HCT116 (cell line): ENCODE measurements at regions not wholly inside any gene's neighbourhood (a gene's known extent, or its start where the extent isn't known, plus 50 kb on each side); places are given as distances from the start of the nearest gene placed in this dataset.

Source experiments
- ATAC-seq: fragments of 200-7000 bp; cut with Tn5 transposase; 2 replicates; pipeline ENCODE4 v1.9.1; 2020; ENCODE audit warnings: mild to moderate bottlenecking, moderate library complexity
- BruUV-seq: library from RNA; stranded (reverse); fragments of 400-500 nt; replicated peaks from 2 replicates; lab custom pipeline; 2021; lab: Mats Ljungman, UMichigan
- CTCF ChIA-PET: fragments of 300-600 bp; sonication (Branson Sonifier 250); formaldehyde crosslinking; loops from one replicate; lab custom pipeline; 2021; ENCODE audit warnings: antibody characterized with exemption; lab: Charles Lee
- POLR2A ChIA-PET: fragments of 300-600, 350-600 bp; sonication (Branson Sonifier 250); formaldehyde crosslinking; loops from one replicate; lab custom pipeline; 2021; ENCODE audit warnings: antibody characterized with exemption; lab: Charles Lee
- RAD21 ChIA-PET, 2 experiments: fragments of 300-600 bp; sonication (Branson Sonifier 250); formaldehyde crosslinking; loops; one replicate each; lab custom pipeline; 2023; ENCODE audit warnings: low total read pairs in 2 of 2; ENCODE audit not compliant: uncharacterized antibody in 2 of 2, unreplicated experiment in 2 of 2, low non-redundant PET in 1 of 2; lab: Charles Lee
- DNase-seq: peaks from one replicate; pipeline ENCODE4 v3.0.0-alpha.2; 2010; ENCODE audit warnings: low read depth, low spot score
- H2AFZ ChIP-seq: fragments of 200-600 bp; shearing (Covaris generic), sonication (generic); 2 replicates; pipeline ENCODE4 v1.6.1; 2017; ENCODE audit warnings: low read depth, mixed run types, mixed read lengths, antibody characterized with exemption, low read length; ENCODE audit not compliant: poor library complexity, severe bottlenecking
- H3K27ac ChIP-seq: 2 replicates; pipeline ENCODE4 v1.5.1; 2012; ENCODE audit warnings: low read depth, low read length
- H3K27me3 ChIP-seq: fragments of 200-600 bp; sonication (generic); 2 replicates; pipeline ENCODE4 v1.6.1; 2016; ENCODE audit warnings: mixed run types, low read length, mixed read lengths; ENCODE audit not compliant: insufficient read depth
- H3K36me3 ChIP-seq, 2 experiments: fragments of 200-500 bp in 1 of 2; fragments of 200-600 bp in 1 of 2; sonication (Bioruptor generic) in 1 of 2; sonication (generic) in 1 of 2; 2 replicates each; pipeline versions ENCODE4 v1.5.1 to v1.6.1; 2014 to 2016; ENCODE audit warnings: low read length in 2 of 2, inconsistent platforms in 1 of 2, mixed read lengths in 1 of 2, mixed run types in 1 of 2; ENCODE audit not compliant: insufficient read depth in 2 of 2, control insufficient read depth in 1 of 2
- H3K4me1 ChIP-seq, 2 experiments: fragments of 200-600 bp in 1 of 2; sonication (generic) in 1 of 2; 2 replicates each; pipeline versions ENCODE4 v1.5.1 to v1.6.1; 2012 to 2017; ENCODE audit warnings: low read length in 2 of 2, inconsistent platforms in 1 of 2, mild to moderate bottlenecking in 1 of 2, mixed read lengths in 1 of 2, mixed run types in 1 of 2, moderate library complexity in 1 of 2; ENCODE audit not compliant: insufficient read depth in 2 of 2, control insufficient read depth in 1 of 2
- H3K4me2 ChIP-seq: fragments of 200-600 bp; sonication (generic); 2 replicates; pipeline ENCODE4 v1.6.1; 2017; ENCODE audit warnings: mixed run types, low read length, mixed read lengths
- H3K4me3 ChIP-seq, 2 experiments: fragments of 200-600 bp in 1 of 2; sonication (generic) in 1 of 2; replicated peaks in 1 of 2; 2 replicates each; pipeline ENCODE4 v1.5.1; 2011 to 2016; ENCODE audit warnings: low read length in 2 of 2, control low read depth in 1 of 2, low read depth in 1 of 2, mild to moderate bottlenecking in 1 of 2, mixed read lengths in 1 of 2, mixed run types in 1 of 2
- H3K79me2 ChIP-seq: fragments of 200-600 bp; sonication (generic); 2 replicates; pipeline ENCODE4 v1.6.1; 2017; ENCODE audit warnings: mild to moderate bottlenecking, mixed run types, low read length, moderate library complexity, mixed read lengths; ENCODE audit not compliant: insufficient read depth
- H3K9ac ChIP-seq: fragments of 200-600 bp; sonication (generic); 2 replicates; pipeline ENCODE4 v1.6.1; 2016; ENCODE audit warnings: low read length, mixed read lengths
- H3K9me2 ChIP-seq: fragments of 200-600 bp; sonication (generic), shearing (Covaris generic); 2 replicates; pipeline ENCODE4 v1.6.1; 2017; ENCODE audit warnings: mixed run types, mild to moderate bottlenecking, moderate library complexity; ENCODE audit not compliant: insufficient read depth
- H3K9me3 ChIP-seq, 2 experiments: fragments of 200-500 bp in 1 of 2; fragments of 200-600 bp in 1 of 2; sonication (Bioruptor generic) in 1 of 2; sonication (generic) in 1 of 2; 2 replicates each; pipeline ENCODE4 v1.6.1; 2014 to 2017; ENCODE audit warnings: low read length in 2 of 2, mixed read lengths in 2 of 2, inconsistent platforms in 1 of 2, low read depth in 1 of 2, mild to moderate bottlenecking in 1 of 2, mixed run types in 1 of 2, moderate library complexity in 1 of 2; ENCODE audit not compliant: control insufficient read depth in 1 of 2, insufficient read depth in 1 of 2
- H4K20me1 ChIP-seq: fragments of 200-600 bp; sonication (generic), shearing (Covaris generic); 2 replicates; pipeline ENCODE4 v1.6.1; 2017; ENCODE audit warnings: mixed run types, mild to moderate bottlenecking, moderate library complexity; ENCODE audit not compliant: insufficient read depth
- ATF3 ChIP-seq: IDR thresholded peaks from 2 replicates; pipeline ENCODE4 v1.6.1; 2012
- CEBPB ChIP-seq: IDR thresholded peaks from 2 replicates; pipeline ENCODE4 v1.6.1; 2012; ENCODE audit warnings: low read depth
- CTCF ChIP-seq, 3 experiments: fragments of 200-600 bp in 1 of 3; sonication (generic) in 1 of 3; IDR thresholded peaks in 2 of 3; conservative IDR thresholded peaks in 1 of 3; 2 replicates each; pipeline ENCODE4 v1.5.1; 2012 to 2017; ENCODE audit warnings: low read depth in 2 of 3, low read length in 2 of 3, antibody characterized with exemption in 1 of 3, borderline replicate concordance in 1 of 3, control low read depth in 1 of 3, mild to moderate bottlenecking in 1 of 3, mixed read lengths in 1 of 3, mixed run types in 1 of 3, moderate library complexity in 1 of 3; ENCODE audit not compliant: insufficient read depth in 1 of 3
- ELF1 ChIP-seq: IDR thresholded peaks from 2 replicates; pipeline ENCODE4 v1.6.1; 2012; ENCODE audit warnings: low read depth, borderline replicate concordance
- EZH2 ChIP-seq: fragments of 200-600 bp; sonication (generic); IDR thresholded peaks from 2 replicates; pipeline ENCODE4 v1.6.1; 2017; ENCODE audit warnings: antibody characterized with exemption, mixed run types
- FOSL1 ChIP-seq: IDR thresholded peaks from 2 replicates; pipeline ENCODE4 v1.6.1; 2012; ENCODE audit warnings: low read depth
- MAX ChIP-seq: IDR thresholded peaks from 2 replicates; pipeline ENCODE4 v1.6.1; 2012
- RAD21 ChIP-seq: IDR thresholded peaks from 2 replicates; pipeline ENCODE4 v1.6.1; 2012; ENCODE audit warnings: low read depth, mild to moderate bottlenecking
- SRF ChIP-seq: IDR thresholded peaks from 2 replicates; pipeline ENCODE4 v1.6.1; 2012; ENCODE audit warnings: low read depth
- ZBTB33 ChIP-seq: IDR thresholded peaks from 2 replicates; pipeline ENCODE4 v1.6.1; 2011; ENCODE audit warnings: mild to moderate bottlenecking, low read length, moderate library complexity; ENCODE audit not compliant: insufficient replicate concordance; ENCODE audit errors: extremely low read depth
- ZFX ChIP-seq: fragments of 450-650 bp; IDR thresholded peaks from 2 replicates; pipeline ENCODE4 v1.6.1; 2017
- ZNF274 ChIP-seq: fragments of 200-500 bp; sonication (Bioruptor generic); IDR thresholded peaks from 2 replicates; pipeline ENCODE4 v1.6.1; 2014; ENCODE audit warnings: mild to moderate bottlenecking, low read depth, low read length, inconsistent platforms
- intact Hi-C: fragments of 100-400 bp; cut with micrococcal nuclease; formaldehyde crosslinking; loops from 2 replicates; pipeline ENCODE4 v1.10.0; 2022

GRCh38 chr17:77422748-77423113, 282.0 kb downstream of the SEC14L1 start:
- H3K4me2 ChIP-seq: no peak overlapping the region
- no peak overlapping the region for H3K27ac ChIP-seq
- H3K27me3 ChIP-seq: no peaks in the 10 kb centered on the region

More at GRCh38 chr17:77422748-77423113, 282.0 kb downstream of the SEC14L1 start:
- no peaks in the 10 kb centered on the region; the same call in 1 of the 2 replicates for H4K20me1 ChIP-seq
- H3K79me2 ChIP-seq: peaks cover 61% of the 10 kb centered on the region; the same call in 1 of the 2 replicates
- H2AFZ ChIP-seq: no peak overlapping the region
- ChIA-PET RAD21 (no interaction called here), POLR2A (no interaction called here), CTCF (interaction anchor here (1.0 kb wide), 1 partner anchor 72 kb away, joined by 3 read pairs; no protein-coding TSS in a partner anchor)
- H3K4me1 ChIP-seq: peaks cover 0 to 35% of the 10 kb centered on the region in 2 experiments; a peak in 3 of 4 replicates
- H3K36me3 ChIP-seq: peaks cover 0 to 3% of the 10 kb centered on the region in 2 experiments; a peak in 1 of 4 replicates
- intact Hi-C loops: no loop called here
- no TSS peak for BruUV-seq
- TF ChIP-seq MAX (no peak), ELF1 (no peak), SRF (no peak), FOSL1 (no peak), ZBTB33 (no peak), ZFX (no peak), CTCF (IDR thresholded peaks at IDR 0.05 in 2 of 3, conservative IDR thresholded peaks at IDR 0.05 in 1 of 3; ENCODE audit: borderline replicate concordance in 1 of 3, insufficient read depth in 1 of 3, low read depth in 2 of 3, low read length in 2 of 3) (no peak), ZNF274 (no peak), CEBPB (no peak), RAD21 (no peak), EZH2 (no peak), ATF3 (no peak)
- H3K4me3 ChIP-seq: no peak overlapping the region
- DNase-seq (no peak), ATAC-seq (no peak)
- H3K9ac ChIP-seq: no peak overlapping the region
- no peaks in the 10 kb centered on the region for H3K9me3 ChIP-seq
- H3K9me2 ChIP-seq: no peaks in the 10 kb centered on the region
